DOHH2 (cell line): ENCODE measurements at regions not wholly inside any gene's neighbourhood (a gene's known extent, or its start where the extent isn't known, plus 50 kb on each side); places are given as distances from the start of the nearest gene placed in this dataset.

Source experiments
- H3F3A ChIP-seq: fragments of 200-600 bp; sonication (generic), shearing (Covaris generic); 2 replicates; pipeline ENCODE4 v1.6.0; 2016; ENCODE audit warnings: antibody characterized with exemption, mild to moderate bottlenecking; ENCODE audit not compliant: control insufficient read depth, insufficient read depth
- H3K27ac ChIP-seq: fragments of 200-600 bp; sonication (generic); 2 replicates; pipeline ENCODE4 v1.5.1; 2014; ENCODE audit warnings: low read depth, mild to moderate bottlenecking, low read length, moderate library complexity
- H3K27me3 ChIP-seq: fragments of 200-600 bp; sonication (generic); 2 replicates; pipeline ENCODE4 v1.6.1; 2014; ENCODE audit warnings: mild to moderate bottlenecking, low read length, mixed read lengths; ENCODE audit not compliant: control insufficient read depth
- H3K36me3 ChIP-seq: fragments of 200-600 bp; sonication (generic); 2 replicates; pipeline ENCODE4 v1.6.1; 2014; ENCODE audit warnings: mild to moderate bottlenecking, low read length, moderate library complexity, mixed read lengths; ENCODE audit not compliant: control insufficient read depth
- H3K4me1 ChIP-seq: fragments of 200-600 bp; sonication (generic); 2 replicates; pipeline ENCODE4 v1.6.1; 2014; ENCODE audit warnings: mild to moderate bottlenecking, low read length, mixed read lengths; ENCODE audit not compliant: control insufficient read depth
- H3K4me2 ChIP-seq: fragments of 200-600 bp; sonication (generic); 2 replicates; pipeline ENCODE4 v1.6.0; 2014; ENCODE audit warnings: mild to moderate bottlenecking, low read length, moderate library complexity
- H3K4me3 ChIP-seq: fragments of 200-600 bp; sonication (generic); 2 replicates; pipeline ENCODE4 v1.5.1; 2014; ENCODE audit warnings: mild to moderate bottlenecking, low read length, mixed read lengths
- H3K79me2 ChIP-seq: fragments of 200-600 bp; sonication (generic); 2 replicates; pipeline ENCODE4 v1.6.1; 2014; ENCODE audit warnings: mild to moderate bottlenecking, low read length, mixed read lengths; ENCODE audit not compliant: control insufficient read depth
- H3K9me2 ChIP-seq: fragments of 200-600 bp; sonication (generic); replicated peaks from 2 replicates; pipeline ENCODE4 v1.6.1; 2014; ENCODE audit warnings: mild to moderate bottlenecking, low read length, mixed read lengths; ENCODE audit not compliant: control insufficient read depth
- H3K9me3 ChIP-seq: fragments of 200-600 bp; sonication (generic); 2 replicates; pipeline ENCODE4 v1.6.1; 2014; ENCODE audit warnings: antibody characterized with exemption, low read length, mixed read lengths; ENCODE audit not compliant: control insufficient read depth, insufficient read depth
- H4K20me1 ChIP-seq: fragments of 200-600 bp; sonication (generic); 2 replicates; pipeline ENCODE4 v1.6.0; 2014; ENCODE audit warnings: low read depth, mild to moderate bottlenecking, antibody characterized with exemption, low read length, moderate library complexity; ENCODE audit not compliant: control insufficient read depth, insufficient read depth
- EZH2phosphoT487 ChIP-seq: fragments of 200-600 bp; sonication (generic); IDR thresholded peaks from 2 replicates; pipeline ENCODE4 v1.6.1; 2017; ENCODE audit warnings: borderline replicate concordance, mild to moderate bottlenecking, antibody characterized with exemption, low read length, moderate library complexity, mixed read lengths
- TF ChIP-seq, protein P1 (sequence below): fragments of 200-600 bp; sonication (generic); IDR thresholded peaks from one replicate; pipeline ENCODE4 v1.5.1; 2014; ENCODE audit warnings: antibody characterized with exemption, mild to moderate bottlenecking, low read depth, low read length; ENCODE audit not compliant: poor library complexity, severe bottlenecking

DNA sequence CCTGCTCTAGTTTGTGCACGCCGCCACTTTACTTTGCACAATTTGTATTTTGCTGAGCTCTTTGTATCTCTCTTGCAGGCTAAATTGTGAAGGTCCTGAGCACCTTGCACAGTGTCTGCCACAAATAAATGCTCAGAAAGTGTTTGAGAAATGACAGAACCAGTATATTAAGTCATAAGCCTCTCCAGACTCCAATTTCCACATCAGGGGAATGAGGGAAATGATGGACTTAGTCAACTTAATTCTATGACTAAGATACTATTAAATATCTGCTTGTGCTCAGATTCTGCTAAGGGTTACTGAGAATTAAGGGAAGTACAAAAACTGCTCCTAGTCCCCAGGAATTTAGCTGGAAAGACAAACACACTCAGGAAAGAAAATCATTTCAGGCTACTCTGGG lies 239.1 kb upstream of the SLC14A2 start:
- Histone ChIP-seq H3K4me1 (peaks cover 21% of the 10 kb centered on the region), H3F3A (no peaks in the 10 kb centered on the region), H3K9me3 (no peaks in the 10 kb centered on the region), H3K36me3 (no peaks in the 10 kb centered on the region), H3K27ac (no peak overlapping the region), H3K4me3 (no peak overlapping the region), H3K9me2 (no peaks in the 10 kb centered on the region), H3K79me2 (no peaks in the 10 kb centered on the region), H3K4me2 (no peak overlapping the region), H4K20me1 (no peaks in the 10 kb centered on the region), H3K27me3 (peaks cover 5% of the 10 kb centered on the region)
- no peak for TF ChIP-seq EZH2phosphoT487
- TF ChIP-seq, protein P1, sequence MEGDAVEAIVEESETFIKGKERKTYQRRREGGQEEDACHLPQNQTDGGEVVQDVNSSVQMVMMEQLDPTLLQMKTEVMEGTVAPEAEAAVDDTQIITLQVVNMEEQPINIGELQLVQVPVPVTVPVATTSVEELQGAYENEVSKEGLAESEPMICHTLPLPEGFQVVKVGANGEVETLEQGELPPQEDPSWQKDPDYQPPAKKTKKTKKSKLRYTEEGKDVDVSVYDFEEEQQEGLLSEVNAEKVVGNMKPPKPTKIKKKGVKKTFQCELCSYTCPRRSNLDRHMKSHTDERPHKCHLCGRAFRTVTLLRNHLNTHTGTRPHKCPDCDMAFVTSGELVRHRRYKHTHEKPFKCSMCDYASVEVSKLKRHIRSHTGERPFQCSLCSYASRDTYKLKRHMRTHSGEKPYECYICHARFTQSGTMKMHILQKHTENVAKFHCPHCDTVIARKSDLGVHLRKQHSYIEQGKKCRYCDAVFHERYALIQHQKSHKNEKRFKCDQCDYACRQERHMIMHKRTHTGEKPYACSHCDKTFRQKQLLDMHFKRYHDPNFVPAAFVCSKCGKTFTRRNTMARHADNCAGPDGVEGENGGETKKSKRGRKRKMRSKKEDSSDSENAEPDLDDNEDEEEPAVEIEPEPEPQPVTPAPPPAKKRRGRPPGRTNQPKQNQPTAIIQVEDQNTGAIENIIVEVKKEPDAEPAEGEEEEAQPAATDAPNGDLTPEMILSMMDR, result no peak

DNA sequence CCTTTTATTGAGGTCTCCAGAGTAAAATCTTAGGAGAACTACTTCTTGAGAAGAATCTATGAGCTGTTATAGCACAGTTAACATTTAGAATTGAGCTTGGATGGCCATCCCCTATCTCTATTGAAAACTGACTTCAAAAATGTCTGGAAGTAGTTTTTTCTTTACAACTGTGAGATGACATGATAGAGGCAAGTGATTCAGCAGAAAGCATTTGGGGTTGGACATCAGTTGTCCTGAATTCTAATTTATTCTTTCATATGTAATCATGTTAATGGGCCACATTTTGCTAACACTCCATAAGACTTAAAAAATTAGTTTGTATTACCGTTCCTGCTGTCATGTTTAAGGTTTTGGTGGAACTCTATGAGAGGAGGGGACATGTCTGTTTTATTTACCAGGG lies 237.0 kb upstream of the SLC14A2 start:
- no peaks in the 10 kb centered on the region for H3K9me2 ChIP-seq

DNA sequence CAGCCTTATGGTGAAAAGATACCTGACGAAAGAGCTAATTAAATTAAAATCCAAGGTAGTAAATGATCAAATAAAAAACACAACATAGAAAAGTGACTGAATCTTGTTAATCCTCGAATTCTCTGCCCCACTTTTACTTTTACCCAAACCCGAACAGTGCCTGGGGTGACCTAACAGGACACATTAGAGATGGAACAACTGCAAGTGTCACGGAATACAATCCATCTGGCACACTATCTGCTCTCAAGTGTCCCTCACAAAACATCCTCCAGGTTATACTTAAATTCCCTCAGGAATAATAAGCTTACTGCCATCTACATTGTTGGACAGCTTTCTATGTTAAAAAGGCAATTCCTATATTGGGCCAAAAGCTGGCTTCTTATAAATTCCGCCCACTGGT lies 236.3 kb upstream of the SLC14A2 start:
- TF ChIP-seq EZH2phosphoT487, result no peak
- TF ChIP-seq, protein P1, result no peak
- no peaks in the 10 kb centered on the region for H3F3A ChIP-seq

More for the DNA sequence above, 237.0 kb upstream of the SLC14A2 start:
- Histone ChIP-seq H3K36me3 (no peaks in the 10 kb centered on the region), H3K9me3 (no peaks in the 10 kb centered on the region), H3K27ac (no peak overlapping the region), H3K4me3 (no peak overlapping the region), H3K4me2 (no peak overlapping the region), H3K4me1 (peaks cover 12% of the 10 kb centered on the region), H3F3A (no peaks in the 10 kb centered on the region), H3K27me3 (peaks cover 5% of the 10 kb centered on the region), H4K20me1 (no peaks in the 10 kb centered on the region), H3K79me2 (no peaks in the 10 kb centered on the region)
- TF ChIP-seq, protein P1, result no peak
- TF ChIP-seq EZH2phosphoT487, result no peak

More for the DNA sequence above, 236.3 kb upstream of the SLC14A2 start:
- Histone ChIP-seq H3K4me2 (no peak overlapping the region), H3K36me3 (no peaks in the 10 kb centered on the region), H3K4me1 (peaks cover 6% of the 10 kb centered on the region), H3K9me3 (no peaks in the 10 kb centered on the region), H3K27ac (no peak overlapping the region), H3K79me2 (no peaks in the 10 kb centered on the region), H3K27me3 (peaks cover 5% of the 10 kb centered on the region), H4K20me1 (no peaks in the 10 kb centered on the region), H3K9me2 (no peaks in the 10 kb centered on the region), H3K4me3 (no peak overlapping the region)
